Skeletal muscle satellite cell (primary cell): ENCODE measurements at regions not wholly inside any gene's neighbourhood (a gene's known extent, or its start where the extent isn't known, plus 50 kb on each side); places are given as distances from the start of the nearest gene placed in this dataset.

Experiments
- H3K27me3 ChIP-seq: 2 replicates; pipeline ENCODE4 v1.7.0; 2013; ENCODE audit warnings: low read length; ENCODE audit not compliant: control insufficient read depth, insufficient read depth
- H3K36me3 ChIP-seq: 2 replicates; pipeline ENCODE4 v1.7.0; 2013; ENCODE audit warnings: mild to moderate bottlenecking, control low read depth, low read length; ENCODE audit not compliant: insufficient read depth
- H3K4me1 ChIP-seq: 2 replicates; pipeline ENCODE4 v1.7.0; 2013; ENCODE audit warnings: low read length; ENCODE audit not compliant: control insufficient read depth, insufficient read depth
- H3K4me2 ChIP-seq: 2 replicates; pipeline ENCODE4 v1.7.0; 2013; ENCODE audit warnings: mild to moderate bottlenecking, low read length
- H3K4me3 ChIP-seq: 2 replicates; pipeline ENCODE4 v1.7.0; 2013; ENCODE audit warnings: low read length
- H3K9ac ChIP-seq: 2 replicates; pipeline ENCODE4 v1.7.0; 2013; ENCODE audit warnings: mild to moderate bottlenecking, low read depth, low read length, moderate library complexity
- H3K9me3 ChIP-seq: replicated peaks from 2 replicates; pipeline ENCODE4 v1.7.0; 2013; ENCODE audit warnings: mild to moderate bottlenecking, control low read depth, low read length

- Histone ChIP-seq H3K36me3 (no peaks in the 10 kb centered on the region), H3K27me3 (no peaks in the 10 kb centered on the region), H3K4me2 (no peak overlapping the region), H3K9me3 (no peaks in the 10 kb centered on the region), H3K4me3 (no peak overlapping the region), H3K9ac (no peak overlapping the region), H3K4me1 (no peaks in the 10 kb centered on the region)
These were observed 614.6 kb downstream of the TBC1D22A start for GRCh38 chr22:47376901-47377505.

- Histone ChIP-seq H3K27me3 (no peaks in the 10 kb centered on the region), H3K4me2 (no peak overlapping the region), H3K9ac (no peak overlapping the region), H3K9me3 (no peaks in the 10 kb centered on the region), H3K4me1 (no peaks in the 10 kb centered on the region), H3K4me3 (no peak overlapping the region), H3K36me3 (no peaks in the 10 kb centered on the region)
These were observed 613.9 kb downstream of the TBC1D22A start for GRCh38 chr22:47376322-47376700.

- H3K36me3 ChIP-seq: no peaks in the 10 kb centered on the region
- no peaks in the 10 kb centered on the region for H3K4me1 ChIP-seq
- H3K4me3 ChIP-seq: no peak overlapping the region
- no peaks in the 10 kb centered on the region for H3K27me3 ChIP-seq
- no peak overlapping the region for H3K4me2 ChIP-seq
- no peaks in the 10 kb centered on the region for H3K9me3 ChIP-seq
- no peak overlapping the region for H3K9ac ChIP-seq
These were observed 613.3 kb downstream of the TBC1D22A start for GRCh38 chr22:47375621-47376321.

GRCh38 chr22:47374901-47375575 is 612.6 kb downstream of the TBC1D22A start:
- H3K9ac ChIP-seq: no peak overlapping the region

GRCh38 chr22:47374273-47374771 is 611.9 kb downstream of the TBC1D22A start:
- Histone ChIP-seq H3K36me3 (no peaks in the 10 kb centered on the region), H3K27me3 (no peaks in the 10 kb centered on the region), H3K9me3 (no peaks in the 10 kb centered on the region), H3K4me2 (no peak overlapping the region), H3K4me3 (no peak overlapping the region), H3K4me1 (no peaks in the 10 kb centered on the region), H3K9ac (no peak overlapping the region)

More at GRCh38 chr22:47374901-47375575, 612.6 kb downstream of the TBC1D22A start:
- H3K4me2 ChIP-seq: no peak overlapping the region
- H3K9me3 ChIP-seq: no peaks in the 10 kb centered on the region
- no peaks in the 10 kb centered on the region for H3K36me3 ChIP-seq
- H3K4me1 ChIP-seq: no peaks in the 10 kb centered on the region
- H3K4me3 ChIP-seq: no peak overlapping the region
- H3K27me3 ChIP-seq: no peaks in the 10 kb centered on the region

GRCh38 chr22:47373648-47374272 is 611.3 kb downstream of the TBC1D22A start:
- Histone ChIP-seq H3K4me1 (no peaks in the 10 kb centered on the region), H3K36me3 (no peaks in the 10 kb centered on the region), H3K9me3 (no peaks in the 10 kb centered on the region), H3K4me3 (no peak overlapping the region), H3K9ac (no peak overlapping the region), H3K4me2 (no peak overlapping the region), H3K27me3 (no peaks in the 10 kb centered on the region)

GRCh38 chr22:47372596-47373385 is 610.3 kb downstream of the TBC1D22A start:
- H3K4me3 ChIP-seq: no peak overlapping the region
- no peaks in the 10 kb centered on the region for H3K27me3 ChIP-seq
- H3K9ac ChIP-seq: no peak overlapping the region
- no peaks in the 10 kb centered on the region for H3K4me1 ChIP-seq
- H3K36me3 ChIP-seq: no peaks in the 10 kb centered on the region
- H3K9me3 ChIP-seq: no peaks in the 10 kb centered on the region
- no peak overlapping the region for H3K4me2 ChIP-seq

- Histone ChIP-seq H3K4me3 (no peak overlapping the region), H3K9me3 (no peaks in the 10 kb centered on the region), H3K4me2 (no peak overlapping the region), H3K36me3 (no peaks in the 10 kb centered on the region), H3K9ac (no peak overlapping the region), H3K27me3 (no peaks in the 10 kb centered on the region), H3K4me1 (no peaks in the 10 kb centered on the region)
These were observed 609.7 kb downstream of the TBC1D22A start for GRCh38 chr22:47372111-47372581.

- Histone ChIP-seq H3K4me3 (no peak overlapping the region), H3K9me3 (no peaks in the 10 kb centered on the region), H3K4me2 (no peak overlapping the region), H3K27me3 (no peaks in the 10 kb centered on the region), H3K36me3 (no peaks in the 10 kb centered on the region), H3K4me1 (no peaks in the 10 kb centered on the region), H3K9ac (no peak overlapping the region)
These were observed 609.0 kb downstream of the TBC1D22A start for GRCh38 chr22:47371263-47372090.

GRCh38 chr22:47370448-47371262 is 608.2 kb downstream of the TBC1D22A start:
- H3K4me3 ChIP-seq: no peak overlapping the region
- no peaks in the 10 kb centered on the region for H3K27me3 ChIP-seq
- H3K4me1 ChIP-seq: no peaks in the 10 kb centered on the region
- H3K36me3 ChIP-seq: no peaks in the 10 kb centered on the region
- H3K4me2 ChIP-seq: no peak overlapping the region
- no peak overlapping the region for H3K9ac ChIP-seq
- no peaks in the 10 kb centered on the region for H3K9me3 ChIP-seq
